ENCODE measurements at regions not wholly inside any gene's neighbourhood (a gene's known extent, or its start where the extent isn't known, plus 50 kb on each side); places are given as distances from the start of the nearest gene placed in this dataset.

GRCh38 chr13:111946214-111946613 is 120.7 kb upstream of the SOX1 start (continued):
- TF ChIP-seq, protein P1, sequence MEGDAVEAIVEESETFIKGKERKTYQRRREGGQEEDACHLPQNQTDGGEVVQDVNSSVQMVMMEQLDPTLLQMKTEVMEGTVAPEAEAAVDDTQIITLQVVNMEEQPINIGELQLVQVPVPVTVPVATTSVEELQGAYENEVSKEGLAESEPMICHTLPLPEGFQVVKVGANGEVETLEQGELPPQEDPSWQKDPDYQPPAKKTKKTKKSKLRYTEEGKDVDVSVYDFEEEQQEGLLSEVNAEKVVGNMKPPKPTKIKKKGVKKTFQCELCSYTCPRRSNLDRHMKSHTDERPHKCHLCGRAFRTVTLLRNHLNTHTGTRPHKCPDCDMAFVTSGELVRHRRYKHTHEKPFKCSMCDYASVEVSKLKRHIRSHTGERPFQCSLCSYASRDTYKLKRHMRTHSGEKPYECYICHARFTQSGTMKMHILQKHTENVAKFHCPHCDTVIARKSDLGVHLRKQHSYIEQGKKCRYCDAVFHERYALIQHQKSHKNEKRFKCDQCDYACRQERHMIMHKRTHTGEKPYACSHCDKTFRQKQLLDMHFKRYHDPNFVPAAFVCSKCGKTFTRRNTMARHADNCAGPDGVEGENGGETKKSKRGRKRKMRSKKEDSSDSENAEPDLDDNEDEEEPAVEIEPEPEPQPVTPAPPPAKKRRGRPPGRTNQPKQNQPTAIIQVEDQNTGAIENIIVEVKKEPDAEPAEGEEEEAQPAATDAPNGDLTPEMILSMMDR (IDR thresholded peaks at IDR 0.05; ENCODE audit: low read depth, low read length, missing input control): no peak
- TF ChIP-seq JUND (IDR thresholded peaks at IDR 0.05) (no peak), RAD21 (IDR thresholded peaks at IDR 0.05) (no peak), EGR1 (IDR thresholded peaks at IDR 0.05; ENCODE audit: low read depth in 2 of 2) (no peak), SP1 (IDR thresholded peaks at IDR 0.05) (no peak), TAF1 (conservative IDR thresholded peaks at IDR 0.05) (no peak), HNF4G (IDR thresholded peaks at IDR 0.05) (no peak)
- TF ChIP-seq, protein P2, sequence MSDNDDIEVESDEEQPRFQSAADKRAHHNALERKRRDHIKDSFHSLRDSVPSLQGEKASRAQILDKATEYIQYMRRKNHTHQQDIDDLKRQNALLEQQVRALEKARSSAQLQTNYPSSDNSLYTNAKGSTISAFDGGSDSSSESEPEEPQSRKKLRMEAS (IDR thresholded peaks at IDR 0.05): no peak

GRCh38 chr13:111947026-111947810 is 119.7 kb upstream of the SOX1 start:
- WGBS: 88% methylated on average over 16 of the region's 16 CpGs
- no peak for DNase-seq (ENCODE audit: low spot score)
- Histone ChIP-seq H3K27ac (ENCODE audit: low read depth in 1 of 2, low read length in 2 of 2) (no peak overlapping the region), H3K9me3 (ENCODE audit: control insufficient read depth in 4 of 4, low read length in 3 of 4) (peaks cover 2 to 12% (median 10%) of the 10 kb centered on the region in 4 donors), H3K27me3 (ENCODE audit: control insufficient read depth in 4 of 4, insufficient read depth in 4 of 4, low read length in 3 of 4) (peaks cover 0 to 3% (median 1%) of the 10 kb centered on the region in 4 donors), H3K4me1 (ENCODE audit: control insufficient read depth in 4 of 4, insufficient read depth in 4 of 4, low read length in 3 of 4) (no peaks in the 10 kb centered on the region), H3K36me3 (ENCODE audit: control insufficient read depth in 4 of 4, insufficient read depth in 3 of 4, low read depth in 1 of 4, low read length in 3 of 4) (no peaks in the 10 kb centered on the region), H3K4me3 (ENCODE audit: low read depth in 1 of 3, low read length in 3 of 3) (no peak overlapping the region), H3K9ac (ENCODE audit: low read depth in 1 of 2, low read length in 2 of 2) (no peak overlapping the region)
- no peak for TF ChIP-seq FOXA2 (IDR thresholded peaks at IDR 0.05)
- TF ChIP-seq, protein P3, sequence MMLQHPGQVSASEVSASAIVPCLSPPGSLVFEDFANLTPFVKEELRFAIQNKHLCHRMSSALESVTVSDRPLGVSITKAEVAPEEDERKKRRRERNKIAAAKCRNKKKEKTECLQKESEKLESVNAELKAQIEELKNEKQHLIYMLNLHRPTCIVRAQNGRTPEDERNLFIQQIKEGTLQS (IDR thresholded peaks at IDR 0.05): no peak
- no peak for TF ChIP-seq FOXA1 (IDR thresholded peaks at IDR 0.05)
- TF ChIP-seq GABPA (IDR thresholded peaks at IDR 0.05 in 1 of 2, conservative IDR thresholded peaks at IDR 0.05 in 1 of 2): no peak
- no peak for TF ChIP-seq TAF1 (conservative IDR thresholded peaks at IDR 0.05)
- TF ChIP-seq, protein P1 (IDR thresholded peaks at IDR 0.05; ENCODE audit: low read depth, low read length, missing input control): no peak
- no peak for TF ChIP-seq YY1 (IDR thresholded peaks at IDR 0.05)
- no peak for TF ChIP-seq RAD21 (IDR thresholded peaks at IDR 0.05)
- TF ChIP-seq RXRA (IDR thresholded peaks at IDR 0.05): no peak
- TF ChIP-seq JUND (IDR thresholded peaks at IDR 0.05): no peak
- TF ChIP-seq, protein P2 (IDR thresholded peaks at IDR 0.05): no peak
- no peak for TF ChIP-seq EGR1 (IDR thresholded peaks at IDR 0.05; ENCODE audit: low read depth in 2 of 2)
- no peak for TF ChIP-seq HNF4G (IDR thresholded peaks at IDR 0.05)
- TF ChIP-seq HNF4A (conservative IDR thresholded peaks at IDR 0.05): no peak
- no peak for TF ChIP-seq ZBTB33 (IDR thresholded peaks at IDR 0.05)
- TF ChIP-seq NR2F2 (IDR thresholded peaks at IDR 0.05): no peak
- TF ChIP-seq REST (IDR thresholded peaks at IDR 0.05): no peak
- TF ChIP-seq SP1 (IDR thresholded peaks at IDR 0.05): no peak

Data from liver (tissue), 8 donors.